HG03457 (cell line): ENCODE measurements at regions not wholly inside any gene's neighbourhood (a gene's known extent, or its start where the extent isn't known, plus 50 kb on each side); places are given as distances from the start of the nearest gene placed in this dataset.

ENCODE experiments used
- ATAC-seq: cut with Tn5 transposase; IDR thresholded peaks from one replicate; pipeline ENCODE4 v1.9.1; 2021; ENCODE audit warnings: moderate number of reproducible peaks; ENCODE audit not compliant: unreplicated experiment

DNA sequence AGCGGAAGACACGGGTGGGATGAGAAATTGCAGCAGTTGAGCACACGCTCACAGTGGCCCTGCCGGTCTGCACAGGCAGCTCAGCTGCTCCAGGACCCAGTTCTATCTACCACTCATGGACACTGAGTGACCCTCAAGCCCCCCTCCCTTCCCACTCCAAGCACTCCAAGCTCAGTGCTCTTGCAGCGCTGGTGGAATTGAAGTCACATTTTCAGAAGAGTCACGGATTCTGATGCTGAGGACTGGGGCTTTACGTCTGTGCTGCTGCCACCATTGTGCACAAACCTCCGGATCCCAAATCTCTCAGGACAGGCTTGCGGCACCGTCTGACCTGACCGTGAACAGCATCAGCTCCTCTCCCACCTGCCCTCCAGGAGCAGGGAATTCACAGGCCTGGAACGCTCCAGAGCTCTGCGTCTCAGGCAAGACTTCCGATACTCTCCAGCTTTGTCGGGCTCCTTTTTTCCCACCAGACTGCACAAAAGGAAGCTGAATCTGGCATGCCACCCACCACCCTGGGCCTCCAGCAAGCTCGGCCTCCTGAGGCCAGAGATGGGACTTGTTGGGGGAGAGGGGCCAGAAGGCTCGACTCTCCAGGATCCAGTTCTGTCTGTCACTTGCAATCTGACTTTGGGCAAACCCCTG is 213.1 kb upstream of the RTL1 start:
- ATAC-seq, result no peak

DNA sequence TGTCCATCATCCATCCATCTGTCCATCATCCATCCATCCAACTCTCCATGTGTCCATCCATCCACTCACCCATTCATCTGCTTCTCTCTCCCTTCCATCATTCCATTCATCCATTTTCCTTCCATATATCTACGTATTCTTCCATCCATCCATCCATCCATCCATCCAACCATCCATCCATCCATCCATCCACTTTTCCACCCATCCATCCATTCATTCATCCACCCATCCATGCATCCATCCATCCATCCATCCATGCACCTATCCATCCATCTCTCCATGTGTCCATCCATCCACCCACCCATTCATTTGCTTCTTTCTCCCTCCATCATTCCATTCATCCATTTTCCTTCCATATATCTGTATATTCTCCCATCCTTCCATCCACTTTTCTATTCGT is 214.0 kb upstream of the RTL1 start:
- ATAC-seq, result no peak

DNA sequence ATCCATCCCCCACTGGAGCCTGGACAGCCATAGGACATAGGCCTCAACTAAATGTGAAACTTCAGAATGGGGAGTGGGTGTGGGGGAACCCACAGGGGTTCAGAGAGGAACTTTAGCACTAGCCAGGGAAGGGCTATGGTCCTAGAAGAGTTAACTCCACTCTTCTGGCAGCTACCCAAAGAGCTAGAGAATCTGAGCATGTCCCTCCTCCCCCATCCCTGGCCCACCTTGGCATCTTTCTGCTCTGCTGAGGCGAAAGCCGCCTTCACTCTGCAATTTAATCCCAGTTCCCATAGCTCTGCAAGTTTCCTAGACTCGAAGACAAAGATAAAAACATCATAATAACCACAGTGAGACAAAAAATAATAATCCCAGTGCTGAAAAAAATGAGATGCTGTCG is 214.7 kb upstream of the RTL1 start:
- no peak for ATAC-seq

DNA sequence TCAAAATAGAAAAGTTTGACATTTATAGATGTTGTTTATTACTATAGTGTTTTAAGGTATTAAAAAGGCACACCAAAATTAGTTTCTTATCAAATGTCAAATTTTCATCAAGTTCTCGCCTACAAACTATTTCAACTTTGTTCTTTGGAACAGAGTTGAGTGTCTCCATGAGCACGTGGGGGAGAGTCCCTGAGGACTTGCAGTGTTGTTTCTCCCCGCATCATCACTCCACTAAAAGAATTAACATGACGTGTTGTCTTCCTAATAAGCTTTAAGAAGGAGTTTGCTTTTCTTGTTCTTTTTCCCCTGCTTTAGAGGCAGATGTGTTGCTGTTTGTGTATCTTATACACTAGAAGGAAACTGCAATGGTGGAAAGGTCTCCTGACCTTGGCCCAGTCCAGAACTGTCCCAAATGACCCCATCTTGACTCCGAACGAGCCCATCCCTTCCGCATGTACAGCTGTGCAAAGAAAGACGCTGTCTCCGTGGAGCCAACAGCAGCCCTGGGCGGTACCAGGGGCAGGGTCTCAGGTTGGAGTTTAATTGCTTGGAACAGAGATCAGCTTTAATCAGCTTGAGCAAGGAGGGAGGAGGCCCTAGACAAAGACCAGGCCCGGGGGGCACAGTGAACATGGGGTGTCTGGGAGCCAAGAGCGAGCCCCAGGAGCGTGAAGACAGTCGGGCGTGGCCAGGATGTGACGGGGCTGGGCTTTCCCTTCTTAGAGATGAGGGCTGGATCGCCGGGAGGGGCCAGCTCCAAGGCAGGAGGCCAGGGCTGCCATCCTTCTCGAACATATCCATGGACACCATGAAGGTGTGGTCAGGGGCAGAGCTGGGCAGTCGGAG is 215.4 kb upstream of the RTL1 start:
- ATAC-seq, result no peak

DNA sequence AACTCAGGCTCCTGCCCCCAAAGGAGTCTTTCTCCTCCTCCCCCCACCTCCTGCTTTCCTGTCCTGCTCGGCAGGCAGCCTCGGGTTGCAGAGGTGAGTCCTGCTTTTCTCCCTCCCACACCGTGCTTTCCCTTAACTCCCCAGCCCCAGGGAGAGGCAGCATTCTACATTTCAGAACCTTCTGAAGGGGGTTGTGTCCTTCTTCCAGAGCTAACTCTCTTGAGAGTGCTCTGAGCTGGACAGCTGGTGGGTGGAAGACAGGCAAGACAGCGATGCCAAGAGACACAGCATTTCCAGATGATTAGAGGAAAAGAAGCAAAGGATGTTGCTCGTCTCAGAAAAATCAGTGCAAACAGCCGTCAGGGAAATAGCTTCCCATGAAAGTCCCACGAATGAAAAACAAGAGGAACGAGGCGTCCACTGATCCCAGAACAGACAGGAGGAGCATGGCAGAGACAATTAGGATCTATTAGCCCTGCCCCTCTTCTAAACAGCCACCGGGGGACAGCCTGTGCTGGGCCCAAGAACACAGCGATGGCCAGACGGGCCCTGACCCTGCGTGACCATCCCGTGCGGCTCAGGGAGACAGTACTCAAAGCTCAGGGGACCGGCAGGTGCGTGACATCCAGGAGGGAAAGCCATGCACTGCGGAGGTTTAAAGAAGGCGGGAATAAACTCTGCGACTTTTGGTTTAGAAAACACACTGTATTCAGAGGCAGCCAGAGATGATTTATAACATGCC is 216.5 kb upstream of the RTL1 start:
- ATAC-seq, result no peak

DNA sequence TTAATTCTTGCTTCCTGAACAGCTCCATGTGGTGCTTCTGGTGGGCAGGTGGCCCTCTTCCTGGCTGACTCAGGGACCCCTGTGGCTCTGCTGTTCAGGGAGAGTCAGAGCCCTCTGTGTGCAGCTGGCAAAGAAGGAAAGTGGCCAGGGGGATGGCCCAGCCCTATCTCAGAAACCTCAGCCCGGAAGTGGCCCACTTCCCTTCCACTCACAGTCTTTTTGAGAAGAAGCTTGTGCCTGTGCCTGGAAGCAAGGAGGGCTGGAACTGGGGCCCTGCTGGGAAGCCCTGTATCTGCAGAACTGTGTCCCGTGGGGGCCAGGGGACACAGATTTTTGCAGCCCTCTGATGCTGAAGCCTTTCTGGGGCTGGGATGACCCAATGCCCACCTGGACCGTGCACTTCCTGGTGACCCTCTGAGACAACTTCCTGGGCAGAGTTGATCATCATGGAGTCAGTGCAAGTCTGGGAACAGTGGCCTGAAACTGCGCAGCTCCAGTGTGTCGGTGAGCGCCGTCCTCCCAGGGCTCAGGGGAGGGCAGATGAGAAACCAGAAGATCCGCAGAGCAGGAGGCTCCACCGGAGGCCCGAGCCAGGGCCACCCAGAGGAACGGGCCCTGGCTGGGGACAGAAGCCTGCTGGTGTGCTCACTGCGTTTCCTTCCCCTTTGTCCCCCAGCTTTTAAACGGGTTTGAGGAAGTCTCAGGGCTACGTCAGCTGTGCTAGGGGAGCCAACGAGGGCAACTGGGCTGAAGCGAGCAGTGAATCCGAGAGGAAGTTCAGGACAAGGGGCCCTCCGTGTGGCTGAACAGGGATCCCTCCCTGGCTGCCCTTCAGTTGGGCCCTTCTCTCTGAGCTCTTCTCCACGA is 217.4 kb upstream of the RTL1 start:
- no peak for ATAC-seq

DNA sequence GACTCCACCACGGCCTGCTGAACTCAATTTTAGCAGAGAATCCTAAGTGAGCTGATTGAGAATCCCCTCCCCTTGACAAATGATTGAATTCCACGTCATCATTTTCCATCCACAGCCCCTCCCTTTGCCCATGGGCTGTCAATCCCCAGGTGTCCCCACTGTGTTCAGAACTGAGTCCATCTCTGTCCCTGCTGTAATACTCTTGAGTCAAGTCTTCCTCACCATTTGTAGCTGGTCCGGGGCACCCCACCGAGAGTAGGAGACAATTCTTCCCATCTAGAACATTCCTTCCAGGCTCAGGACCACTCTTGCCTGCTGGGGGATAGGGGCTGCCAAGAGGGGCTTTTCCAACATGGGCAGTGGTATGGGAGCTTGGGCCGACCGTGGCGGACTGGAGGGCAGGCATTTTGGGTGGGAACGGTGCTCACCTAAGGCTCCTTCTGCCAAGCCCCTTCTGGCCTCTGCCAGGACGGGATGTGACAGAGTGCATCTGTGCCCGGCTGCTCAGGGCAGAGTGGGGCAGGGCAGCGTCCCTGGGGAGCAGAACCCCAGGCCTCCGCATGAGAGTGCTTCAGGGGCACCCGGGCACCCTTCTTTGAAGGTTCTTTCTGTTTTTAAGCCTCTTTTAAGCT is 218.1 kb upstream of the RTL1 start:
- no peak for ATAC-seq

DNA sequence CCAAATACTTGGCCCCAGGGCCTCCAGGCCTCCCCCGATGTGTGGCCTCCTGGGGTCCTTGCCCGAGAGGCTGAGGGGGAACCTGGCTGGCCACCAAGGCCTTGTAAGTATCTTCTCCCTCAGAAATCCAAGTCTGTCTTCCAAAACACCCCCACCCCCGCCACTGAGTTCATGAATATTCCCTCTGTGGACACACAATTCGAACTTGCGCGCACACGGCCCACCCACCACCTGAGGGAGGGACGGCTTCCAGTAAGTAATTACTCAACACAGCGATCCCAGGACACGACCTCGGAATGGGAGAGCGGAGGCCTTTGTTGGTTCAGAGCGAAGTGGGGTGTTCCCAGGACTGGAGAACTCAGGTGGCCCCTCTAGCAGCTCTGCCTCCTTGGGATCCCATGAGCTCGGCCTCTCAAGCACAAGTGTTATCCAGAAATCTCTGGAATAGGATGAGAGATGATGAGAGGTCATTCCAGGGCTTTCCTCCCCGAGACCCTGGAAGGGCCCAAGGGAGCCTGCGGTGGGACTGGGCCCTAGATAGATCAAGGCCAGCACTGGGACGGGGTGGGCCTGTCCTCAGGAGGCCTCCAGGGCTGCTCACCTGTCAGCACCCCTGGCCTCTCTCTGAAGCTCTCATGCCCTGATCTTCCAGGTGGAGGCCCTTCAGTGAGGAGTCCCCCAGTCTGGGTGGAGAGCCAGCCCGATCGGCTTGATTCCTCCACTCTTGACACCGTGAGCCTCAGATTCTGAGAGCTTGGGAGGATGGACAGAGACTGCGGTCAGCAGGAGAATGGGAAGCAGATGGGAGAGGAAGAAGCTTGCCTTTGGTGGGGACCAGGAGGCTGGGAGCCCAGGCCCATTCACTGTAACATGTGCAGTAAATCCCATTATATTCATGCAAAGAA is 219.0 kb upstream of the RTL1 start:
- no peak for ATAC-seq

DNA sequence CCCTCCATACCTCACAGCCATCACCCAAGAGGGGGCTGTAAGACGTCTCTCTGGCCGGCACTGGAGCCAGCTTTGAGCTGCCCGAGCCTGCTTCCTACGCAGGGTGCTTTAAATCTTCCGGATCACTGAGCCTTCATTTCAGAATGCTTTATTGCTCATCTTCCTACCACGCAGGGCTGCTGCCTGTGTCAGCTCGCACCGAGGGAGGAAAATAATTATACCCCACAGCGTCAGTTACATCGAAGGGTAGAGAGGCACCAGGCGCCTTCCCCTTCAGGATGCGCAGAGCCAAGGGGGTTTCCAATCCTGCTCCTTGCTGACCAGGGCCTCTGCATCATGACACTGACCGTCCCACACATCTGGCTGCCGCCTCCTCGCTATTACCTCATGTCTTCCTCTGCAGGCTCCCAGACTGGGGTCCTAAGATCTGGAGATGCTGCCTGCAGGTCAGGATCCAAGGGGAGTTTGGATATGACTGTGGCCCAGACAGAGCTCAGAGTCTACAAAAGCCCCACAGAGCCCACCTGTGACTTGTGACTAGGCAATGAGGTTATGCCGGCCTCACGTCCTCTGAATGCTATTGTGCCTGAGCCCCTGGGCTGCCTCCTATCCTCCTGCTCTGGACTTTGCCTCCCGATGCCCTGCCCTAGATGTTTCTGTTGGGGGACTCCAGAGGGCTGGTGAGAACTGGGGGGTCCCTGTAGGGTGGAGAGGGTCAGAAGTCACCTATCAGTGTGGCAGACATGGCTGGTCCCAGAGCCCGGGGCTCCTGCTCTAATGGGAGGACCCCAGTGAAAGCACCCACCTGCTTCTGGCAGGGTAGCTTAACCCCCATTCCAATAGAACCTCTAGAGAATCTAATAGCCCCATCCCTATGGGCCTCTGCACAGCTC is 220.3 kb upstream of the RTL1 start:
- ATAC-seq, result no peak

DNA sequence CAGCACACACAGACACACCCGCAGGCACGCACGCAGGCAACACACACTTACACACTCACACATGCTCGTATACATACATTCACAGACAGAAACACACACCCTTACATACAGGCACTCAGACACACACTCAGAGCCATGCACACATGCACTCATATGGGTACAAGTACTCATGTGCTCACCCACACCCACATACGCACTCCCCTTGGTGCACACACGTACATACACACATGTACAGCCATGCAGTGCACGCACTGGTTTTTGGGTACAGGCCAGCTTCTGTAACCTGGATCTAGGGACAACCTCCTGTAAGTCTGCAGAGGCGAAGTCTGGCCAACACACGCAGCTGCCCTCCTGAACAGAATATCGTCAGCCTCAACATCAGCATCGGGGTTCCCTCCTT is 221.3 kb upstream of the RTL1 start:
- no peak for ATAC-seq

DNA sequence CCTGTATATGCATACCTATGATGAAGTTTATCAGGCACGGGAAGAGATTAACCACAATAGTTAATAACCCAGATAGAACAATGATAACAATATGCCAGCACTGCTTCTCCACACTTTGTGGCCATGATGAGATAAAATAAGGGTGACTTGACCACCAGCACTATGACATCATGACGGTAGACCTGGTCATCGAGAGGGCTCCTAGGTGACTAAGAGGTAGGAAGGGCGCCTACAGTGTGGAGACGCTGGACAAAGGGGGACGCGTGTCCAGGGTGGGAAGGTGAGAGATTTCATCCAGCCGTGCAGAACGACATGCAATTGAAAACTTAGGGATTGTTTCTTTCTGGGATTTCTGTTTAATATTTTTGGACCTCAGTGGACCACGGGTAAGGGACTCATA is 221.8 kb upstream of the RTL1 start:
- ATAC-seq, result no peak

DNA sequence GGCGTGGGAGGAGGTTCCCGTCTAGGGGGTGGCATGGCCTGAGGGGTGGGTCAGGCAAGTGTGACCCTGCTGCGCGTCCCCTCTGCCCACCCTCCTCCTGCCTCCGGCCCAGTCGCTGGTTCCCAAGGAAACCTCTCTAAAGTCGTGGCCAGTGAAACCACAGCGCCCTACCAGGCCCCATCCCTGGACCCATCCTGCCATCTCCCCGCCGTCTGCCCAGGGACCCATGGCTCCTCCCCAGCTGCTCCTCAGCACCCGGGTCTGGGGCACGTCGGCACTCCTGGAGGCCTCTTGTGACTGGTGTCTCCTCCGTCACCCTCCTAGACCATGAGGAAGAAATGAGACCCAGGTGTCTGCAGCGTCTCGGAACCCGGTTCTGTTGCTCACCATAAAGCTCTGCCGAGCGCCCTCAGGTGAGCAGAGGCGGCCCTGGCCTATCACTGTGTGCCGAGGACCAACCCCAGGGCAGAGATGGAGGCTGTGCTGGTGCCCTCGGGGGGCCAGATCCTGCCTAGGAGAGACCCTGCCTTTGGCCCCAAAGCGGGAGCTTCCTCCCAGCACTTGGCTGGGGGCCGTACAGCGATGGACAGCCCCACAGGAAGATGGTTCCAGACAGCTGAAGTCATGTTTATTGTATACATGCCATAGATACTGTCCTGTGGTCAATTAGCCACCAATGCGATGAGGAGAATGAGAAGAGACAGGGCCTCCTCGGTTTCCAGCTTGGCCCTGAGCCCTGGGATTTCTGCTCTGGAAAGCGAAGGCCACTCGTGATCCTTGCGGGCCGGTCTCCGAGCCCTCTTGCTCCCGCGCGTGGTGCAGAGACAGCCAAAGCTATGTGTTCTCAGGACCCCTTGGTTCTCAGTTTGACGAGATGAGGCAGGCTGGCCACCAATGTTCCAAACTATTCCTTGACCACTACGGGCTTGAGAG is 222.5 kb upstream of the RTL1 start:
- ATAC-seq, result no peak

DNA sequence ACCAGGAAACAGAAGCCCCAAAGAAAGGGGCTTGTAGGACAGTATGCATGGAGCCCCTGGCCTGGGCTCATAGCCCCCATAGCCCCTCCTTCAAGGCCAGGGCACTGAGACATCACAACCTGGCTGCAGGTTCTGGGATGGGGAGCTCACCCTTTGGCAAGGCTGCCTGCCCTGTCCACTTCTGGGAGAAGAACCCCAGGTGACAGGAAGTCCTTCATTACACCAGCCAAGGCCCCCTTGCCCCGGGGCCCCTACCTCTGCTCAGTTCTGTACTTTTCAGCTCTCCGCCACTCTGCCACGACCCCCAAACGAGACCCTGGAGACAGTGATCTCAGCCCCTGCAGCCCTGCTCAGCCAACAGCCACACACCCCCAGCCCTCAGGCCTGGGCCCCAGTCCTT is 223.2 kb upstream of the RTL1 start:
- no peak for ATAC-seq

DNA sequence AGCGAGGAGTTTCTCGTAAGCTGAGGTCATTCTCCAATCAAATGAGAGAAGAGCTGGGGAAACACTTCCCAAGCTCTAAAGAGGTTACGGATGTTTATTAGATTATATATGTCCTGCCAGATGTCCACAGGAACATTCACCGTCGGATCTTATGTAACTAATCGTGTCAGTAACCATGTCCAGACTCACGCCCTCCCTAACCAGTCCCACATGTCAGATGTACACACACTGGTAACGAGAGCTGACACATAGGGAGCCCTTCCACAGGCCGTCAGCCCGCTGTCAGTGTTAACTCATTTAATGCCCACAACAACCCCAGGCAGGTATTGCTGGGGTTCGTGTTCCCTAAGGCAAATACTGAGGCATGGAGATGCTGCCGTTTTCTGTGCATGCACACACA is 223.7 kb upstream of the RTL1 start:
- ATAC-seq, result no peak

DNA sequence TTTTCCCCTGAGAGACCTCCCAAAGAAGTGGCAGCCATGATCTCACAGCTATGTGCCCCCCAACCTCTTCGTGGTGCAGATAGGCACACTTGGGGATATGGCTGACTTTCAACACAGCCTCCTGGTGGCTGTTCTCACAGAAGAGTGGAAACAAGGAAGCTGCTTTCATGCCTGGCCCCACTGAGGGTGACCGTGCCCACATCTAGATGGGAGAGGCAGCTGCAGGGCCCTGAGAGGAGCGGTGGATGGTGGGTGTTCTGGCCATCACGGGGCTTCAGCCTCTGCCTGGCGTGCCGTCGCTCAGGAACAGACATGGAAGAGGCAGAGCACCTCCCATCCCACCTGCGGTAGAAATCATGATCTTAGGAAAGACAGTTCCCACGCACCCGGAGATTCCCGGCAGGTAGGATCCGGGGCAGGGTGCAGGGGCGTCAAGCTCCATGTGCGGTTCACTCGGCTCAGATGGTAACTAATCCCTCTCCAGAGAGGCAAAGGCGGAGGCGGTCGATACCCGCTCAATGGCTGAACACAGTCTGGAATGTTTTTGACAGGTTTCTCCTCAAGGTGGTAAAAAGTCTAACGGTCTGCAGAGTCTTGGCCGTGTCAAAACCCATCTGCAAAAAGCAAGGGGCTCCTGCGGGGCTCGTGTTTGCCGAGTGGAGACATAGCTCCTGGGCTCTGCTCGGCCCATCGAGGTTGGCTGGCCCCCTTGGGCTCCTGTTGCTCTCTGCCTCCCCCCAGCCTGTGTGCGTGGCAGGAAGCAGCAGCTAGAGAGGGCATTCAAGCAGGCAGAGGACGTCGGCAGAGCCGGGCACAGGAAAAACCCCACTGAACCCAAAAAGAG is 225.2 kb upstream of the RTL1 start:
- no peak for ATAC-seq

DNA sequence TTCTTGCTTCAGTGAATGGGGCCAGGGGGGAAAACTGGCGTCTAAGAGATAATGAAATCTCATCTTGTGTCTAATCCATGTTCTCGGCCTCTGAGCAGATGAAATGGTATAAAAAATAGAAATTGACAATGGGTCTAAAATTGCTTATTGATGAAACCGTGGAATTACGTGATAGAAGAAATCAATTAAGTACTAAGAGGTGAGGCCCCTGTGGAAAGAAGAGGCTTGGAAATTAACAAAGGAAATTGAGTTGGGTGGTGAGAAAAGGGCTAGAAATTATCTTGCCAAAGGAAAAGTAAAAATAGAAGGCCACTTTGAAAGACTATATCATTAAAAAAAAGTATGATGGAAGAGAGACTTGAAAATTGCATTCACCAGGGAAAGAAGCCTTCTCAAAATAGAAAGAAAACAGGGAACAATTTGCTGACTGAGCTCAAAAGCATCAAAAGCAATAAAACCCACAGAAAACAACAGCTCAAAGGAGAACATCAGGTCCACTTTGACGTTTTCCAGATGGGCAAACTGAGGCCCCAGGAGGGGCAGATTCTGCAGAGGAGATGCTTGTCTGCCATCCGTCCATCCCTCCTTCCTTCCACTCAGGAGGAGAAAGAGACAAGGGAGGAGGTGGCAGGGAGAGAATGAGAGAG is 226.1 kb upstream of the RTL1 start:
- no peak for ATAC-seq
